Kidney (tissue), 13 donors: ENCODE measurements at regions not wholly inside any gene's neighbourhood (a gene's known extent, or its start where the extent isn't known, plus 50 kb on each side); places are given as distances from the start of the nearest gene placed in this dataset.
A peak's percentile ranks its signal among the peaks of the same experiment; 100 is the strongest.
"Not testable (repeated sequence)": the region's sequence is repeated elsewhere in the genome, so short reads cannot be mapped to it uniquely, and the experiment has no call there.

Experiments
- DNase-seq, 5 donors: peaks; one replicate each; pipeline ENCODE4 v3.0.0-alpha.2; 2013 to 2020
- FAIRE-seq: peaks from 2 replicates; lab custom pipeline; 2012; peaks lifted over from hg19 to GRCh38; lab: Jason Lieb, UNC
- H3K27ac ChIP-seq, 2 donors: one replicate each; pipeline ENCODE4 v1.7.0; 2013; ENCODE audit warnings: low read depth in 2 of 2, low read length in 2 of 2, inconsistent platforms in 1 of 2
- H3K27me3 ChIP-seq: one replicate; pipeline ENCODE4 v1.7.1; 2013; ENCODE audit warnings: low read length, inconsistent platforms; ENCODE audit not compliant: control insufficient read depth, insufficient read depth
- H3K36me3 ChIP-seq, 3 donors: one replicate each; pipeline versions ENCODE4 v1.7.0 to v1.7.1; 2013; ENCODE audit warnings: low read length in 3 of 3, control low read depth in 1 of 3, inconsistent platforms in 1 of 3; ENCODE audit not compliant: insufficient read depth in 3 of 3, control insufficient read depth in 2 of 3
- H3K4me1 ChIP-seq, 3 donors: one replicate each; pipeline versions ENCODE4 v1.7.0 to v1.7.1; 2013; ENCODE audit warnings: low read length in 3 of 3, inconsistent platforms in 1 of 3, low read depth in 1 of 3; ENCODE audit not compliant: control insufficient read depth in 2 of 3, insufficient read depth in 2 of 3
- H3K4me3 ChIP-seq, 3 donors: one replicate each; pipeline versions ENCODE4 v1.7.0 to v1.8.1; 2013; ENCODE audit warnings: low read length in 3 of 3, control low read depth in 1 of 3, inconsistent platforms in 1 of 3
- H3K9ac ChIP-seq, 3 donors: one replicate each; pipeline versions ENCODE4 v1.7.0 to v1.7.1; 2013; ENCODE audit warnings: low read length in 3 of 3, control low read depth in 1 of 3, inconsistent platforms in 1 of 3
- H3K9me3 ChIP-seq, 3 donors: one replicate each; pipeline versions ENCODE4 v1.7.0 to v1.7.1; 2013; ENCODE audit warnings: low read length in 3 of 3, control low read depth in 1 of 3, inconsistent platforms in 1 of 3; ENCODE audit not compliant: control insufficient read depth in 2 of 3, insufficient read depth in 1 of 3
- CTCF ChIP-seq: IDR thresholded peaks from 3 replicates; pipeline ENCODE4 v1.5.1; 2012; ENCODE audit warnings: mild to moderate bottlenecking, moderate library complexity, borderline replicate concordance; ENCODE audit not compliant: insufficient read depth; ENCODE audit errors: extremely low read depth
- intact Hi-C: fragments of 100-400 bp; cut with DNase I; formaldehyde crosslinking; loops from one replicate; pipeline ENCODE4 v1.11.1; 2022
- donor health status: control.
- donor health status: control.
- donor health status: control.
- donor health status: control.
- donor health status: control.
- donor health status: DM: yes; HTN: yes; CAD: no.
- donor health status: Normal renal cell carcinoma (clear cell type).

GRCh38 chr1:121519042-121519755, 334.4 kb downstream of the SRGAP2C start:
- H3K4me1 ChIP-seq: no peaks in the 10 kb centered on the region
- H3K9me3 ChIP-seq: no peaks in the 10 kb centered on the region
- peak overlapping the region; percentile 23 to 53 (median 36) for H3K4me3 ChIP-seq
- no peaks in the 10 kb centered on the region for H3K27me3 ChIP-seq
- FAIRE-seq: no peak
- intact Hi-C loops: no loop called here
- TF ChIP-seq CTCF: no peak
- H3K27ac ChIP-seq: no peak overlapping the region
- H3K9ac ChIP-seq: no peak overlapping the region
- no peaks in the 10 kb centered on the region for H3K36me3 ChIP-seq
- peak; percentile 83 to 86 (median 84) for DNase-seq

- H3K4me1 ChIP-seq, H3K36me3 ChIP-seq, H3K27ac ChIP-seq, H3K27me3 ChIP-seq, FAIRE-seq, H3K9ac ChIP-seq, intact Hi-C loops, H3K9me3 ChIP-seq: not testable (repeated sequence)
- peak in 2 of 5 donors; percentile 32 to 37 for DNase-seq
- peak overlapping the region; percentile 23 to 53 (median 36) for H3K4me3 ChIP-seq
Measured at GRCh38 chr1:121519756-121520286, 335.0 kb downstream of the SRGAP2C start.

GRCh38 chr1:121522061-121522759, 337.4 kb downstream of the SRGAP2C start:
- H3K27me3 ChIP-seq: no peaks in the 10 kb centered on the region
- H3K9ac ChIP-seq: no peak overlapping the region
- DNase-seq: peak; percentile 36 to 87 (median 62)
- FAIRE-seq: peak; percentile 61
- no peaks in the 10 kb centered on the region for H3K4me1 ChIP-seq
- H3K27ac ChIP-seq: no peak overlapping the region
- H3K4me3 ChIP-seq: no peak overlapping the region
- intact Hi-C loops: no loop called here
- H3K9me3 ChIP-seq: no peaks in the 10 kb centered on the region
- H3K36me3 ChIP-seq: no peaks in the 10 kb centered on the region
- TF ChIP-seq CTCF: no peak

- FAIRE-seq, H3K27me3 ChIP-seq, H3K4me1 ChIP-seq, H3K36me3 ChIP-seq, H3K4me3 ChIP-seq, H3K9me3 ChIP-seq, H3K27ac ChIP-seq, H3K9ac ChIP-seq, intact Hi-C loops, DNase-seq: not testable (repeated sequence)
Measured at GRCh38 chr1:121523112-121523511, 338.3 kb downstream of the SRGAP2C start.
